Kidney capillary endothelial cell (primary cell): ENCODE measurements at regions not wholly inside any gene's neighbourhood (a gene's known extent, or its start where the extent isn't known, plus 50 kb on each side); places are given as distances from the start of the nearest gene placed in this dataset.
A peak's percentile ranks its signal among the peaks of the same experiment; 100 is the strongest.

Experiments used
- DNase-seq: peaks from one replicate; pipeline ENCODE4 v3.0.0-alpha.2; 2018; ENCODE audit warnings: low spot score

GRCh38 chr17:6212766-6213165 is 142.6 kb downstream of the WSCD1 start:
- DNase-seq = no peak

DNA sequence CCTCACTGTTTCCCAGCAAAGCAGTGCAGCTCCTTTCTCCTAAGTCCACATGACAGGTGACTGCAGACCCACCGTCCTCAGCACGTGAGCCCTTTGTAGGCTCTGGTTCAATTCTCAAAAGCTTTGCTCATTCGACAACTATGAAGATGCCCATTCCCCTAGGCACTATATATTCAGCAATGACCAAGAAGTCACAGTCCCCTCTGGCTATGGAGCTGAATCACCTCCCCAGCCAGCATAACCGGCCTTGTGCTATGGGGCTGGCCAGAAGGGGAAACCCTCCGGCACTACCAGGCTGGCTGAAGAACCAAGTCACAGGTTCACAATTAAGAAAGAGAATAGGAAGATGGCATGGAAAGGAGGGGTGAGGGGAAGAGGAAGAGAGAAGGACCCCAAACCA is 139.7 kb downstream of the WSCD1 start:
- DNase-seq = no peak

DNA sequence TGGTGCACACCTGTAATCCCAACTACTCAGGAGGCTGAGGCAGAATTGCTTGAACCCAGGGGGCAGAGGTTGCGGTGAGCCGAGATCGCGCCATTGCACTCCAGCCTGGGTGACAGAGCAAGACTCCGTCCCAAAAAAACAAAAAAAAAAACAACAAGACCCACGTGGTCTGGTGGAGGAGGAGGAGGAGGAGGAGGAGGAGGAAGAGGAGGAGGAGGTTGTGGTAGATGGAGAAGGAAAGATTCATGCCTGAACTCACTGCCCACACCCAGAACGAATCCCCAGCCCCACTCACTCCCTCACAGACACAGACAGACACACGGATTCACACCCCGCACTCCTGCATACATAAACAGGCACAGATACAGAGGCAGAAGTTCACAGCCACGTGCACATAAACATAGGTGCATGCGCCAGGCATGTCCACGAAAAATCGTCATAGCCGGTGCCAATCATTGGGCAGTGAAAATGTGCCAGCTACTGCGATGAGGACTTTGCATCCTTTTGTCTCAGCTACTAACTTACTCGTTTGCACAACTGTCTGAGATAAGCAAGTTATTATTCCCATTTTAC is 138.5 kb downstream of the WSCD1 start:
- no peak for DNase-seq

- no peak for DNase-seq
Observed at GRCh38 chr17:6205525-6205924, 135.3 kb downstream of the WSCD1 start.

DNA sequence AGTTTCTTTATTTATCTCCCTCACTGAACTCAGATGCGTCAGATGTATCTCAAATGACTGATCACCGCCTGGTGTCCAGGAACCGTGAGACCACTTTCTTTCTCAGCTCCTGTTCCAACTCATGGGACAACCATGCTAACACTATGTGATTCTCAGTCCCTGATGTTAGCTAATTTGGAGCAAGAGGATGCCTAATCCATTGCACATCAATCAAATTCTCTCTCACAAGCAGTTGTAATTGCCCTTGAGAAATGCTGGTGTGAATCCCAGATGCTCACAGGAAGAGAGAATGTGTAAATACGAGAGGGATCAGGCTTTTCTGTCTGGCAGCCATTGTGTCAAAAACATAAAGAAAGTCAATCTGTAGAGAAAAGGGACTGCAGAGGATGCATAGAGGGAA is 134.9 kb downstream of the WSCD1 start:
- DNase-seq = no peak

GRCh38 chr17:6204203-6204722 is 134.1 kb downstream of the WSCD1 start:
- DNase-seq = no peak

DNA sequence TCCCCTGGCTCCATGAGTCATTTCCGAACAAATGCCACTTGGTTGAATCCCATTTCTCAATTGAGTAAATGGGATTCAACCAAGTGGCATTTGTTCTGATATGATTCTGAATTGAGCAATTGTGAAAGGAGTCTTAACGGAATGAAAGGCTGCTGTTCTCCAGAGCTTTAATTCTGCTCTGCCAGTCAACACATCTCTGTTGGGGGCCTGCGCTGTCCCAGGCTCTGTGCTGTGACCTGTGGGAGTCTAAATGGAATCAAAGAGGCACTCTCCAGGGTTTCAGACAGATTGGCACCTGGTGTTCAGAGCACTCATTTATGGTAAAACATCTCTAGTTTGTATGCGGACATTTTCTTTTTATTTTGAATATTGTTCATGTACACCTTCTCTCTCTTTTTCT is 126.2 kb downstream of the WSCD1 start:
- no peak for DNase-seq

DNA sequence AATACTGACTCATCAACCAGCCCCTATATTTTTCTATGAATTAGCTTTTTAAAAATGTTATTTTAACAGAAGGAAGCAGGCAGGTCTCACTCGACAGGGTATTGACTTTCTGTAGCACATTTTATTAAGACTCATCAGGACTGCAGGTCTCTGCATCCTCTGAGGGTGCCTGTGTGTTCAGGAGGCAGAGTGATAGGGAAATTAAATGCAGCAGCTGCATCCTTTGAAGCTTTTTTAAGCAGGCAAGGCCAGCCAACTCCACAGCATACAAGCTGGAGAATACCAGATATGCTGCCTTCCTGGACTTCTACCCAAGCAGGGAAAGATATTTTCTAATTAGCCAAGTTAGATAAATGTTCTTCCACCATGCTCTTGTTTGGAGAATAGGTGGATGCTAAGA is 124.9 kb downstream of the WSCD1 start:
- DNase-seq = no peak

DNA sequence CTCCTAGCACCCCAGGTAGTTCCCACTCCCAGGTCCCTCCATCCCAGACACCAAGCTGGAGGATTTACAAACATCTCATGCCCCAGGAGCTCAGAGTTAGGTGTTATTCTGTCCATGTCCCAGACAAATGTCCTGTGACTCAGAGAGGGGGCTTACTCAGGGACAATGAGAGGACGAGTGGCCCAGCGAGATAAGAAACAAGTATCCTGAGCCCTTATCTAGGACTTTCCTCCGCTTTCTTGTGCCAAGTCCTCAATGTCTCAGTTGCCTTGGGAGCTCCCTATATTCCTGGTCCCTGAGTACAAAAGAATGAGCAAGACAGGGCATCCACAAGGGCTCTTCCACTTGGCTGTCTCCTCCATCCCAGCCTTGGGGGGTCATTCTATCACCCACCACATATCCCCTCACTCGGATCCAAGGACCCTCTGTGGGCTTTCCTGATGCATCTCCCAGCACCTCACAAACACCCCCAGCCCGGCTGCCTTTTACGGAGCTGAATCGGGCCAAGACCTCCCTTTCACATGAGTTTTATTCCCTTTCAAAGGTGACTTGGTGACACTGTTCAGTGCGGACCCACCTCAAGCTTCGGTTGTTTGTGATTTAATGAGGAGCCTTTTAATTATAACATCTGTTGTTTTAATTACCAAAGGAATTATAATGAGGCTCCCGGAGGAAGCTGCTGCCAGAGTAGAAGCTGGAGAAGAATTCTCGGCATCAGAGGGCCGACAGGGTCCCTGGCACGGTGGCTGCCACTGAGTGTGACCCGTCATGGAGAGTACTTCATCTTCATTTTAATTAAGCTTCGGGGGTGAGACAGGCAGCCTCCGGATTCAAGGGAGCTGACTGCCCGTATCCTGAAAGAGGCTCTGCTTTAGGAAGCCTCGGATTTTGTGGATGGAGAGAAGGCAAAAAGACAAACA is 121.5 kb downstream of the WSCD1 start:
- DNase-seq = peak; percentile 32

- DNase-seq = peak; percentile 25
Observed at GRCh38 chr17:6187836-6188235, 117.7 kb downstream of the WSCD1 start.

DNA sequence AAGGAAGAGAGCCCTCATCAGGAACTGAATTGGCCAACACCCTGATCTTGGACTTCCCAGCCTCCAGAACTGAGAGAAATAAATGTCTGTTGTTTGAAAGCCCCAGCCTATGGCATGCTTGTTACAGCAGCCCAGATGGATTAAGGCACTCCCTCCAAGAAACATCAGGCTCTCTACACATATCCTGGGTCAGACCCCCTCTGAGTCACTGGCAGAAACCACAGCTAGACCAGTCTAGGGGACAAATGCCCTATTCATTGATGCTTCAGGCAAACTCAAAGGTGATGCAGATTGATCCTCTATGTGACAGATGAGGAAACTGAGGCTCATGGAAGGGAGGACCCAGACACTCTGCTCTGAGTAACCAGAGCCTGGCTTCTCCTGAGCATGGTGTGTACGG is 116.8 kb downstream of the WSCD1 start:
- no peak for DNase-seq

- DNase-seq = no peak
Observed at GRCh38 chr17:6184508-6184907, 114.3 kb downstream of the WSCD1 start.

GRCh38 chr17:6179017-6179416 is 108.8 kb downstream of the WSCD1 start:
- DNase-seq = peak; percentile 82

DNA sequence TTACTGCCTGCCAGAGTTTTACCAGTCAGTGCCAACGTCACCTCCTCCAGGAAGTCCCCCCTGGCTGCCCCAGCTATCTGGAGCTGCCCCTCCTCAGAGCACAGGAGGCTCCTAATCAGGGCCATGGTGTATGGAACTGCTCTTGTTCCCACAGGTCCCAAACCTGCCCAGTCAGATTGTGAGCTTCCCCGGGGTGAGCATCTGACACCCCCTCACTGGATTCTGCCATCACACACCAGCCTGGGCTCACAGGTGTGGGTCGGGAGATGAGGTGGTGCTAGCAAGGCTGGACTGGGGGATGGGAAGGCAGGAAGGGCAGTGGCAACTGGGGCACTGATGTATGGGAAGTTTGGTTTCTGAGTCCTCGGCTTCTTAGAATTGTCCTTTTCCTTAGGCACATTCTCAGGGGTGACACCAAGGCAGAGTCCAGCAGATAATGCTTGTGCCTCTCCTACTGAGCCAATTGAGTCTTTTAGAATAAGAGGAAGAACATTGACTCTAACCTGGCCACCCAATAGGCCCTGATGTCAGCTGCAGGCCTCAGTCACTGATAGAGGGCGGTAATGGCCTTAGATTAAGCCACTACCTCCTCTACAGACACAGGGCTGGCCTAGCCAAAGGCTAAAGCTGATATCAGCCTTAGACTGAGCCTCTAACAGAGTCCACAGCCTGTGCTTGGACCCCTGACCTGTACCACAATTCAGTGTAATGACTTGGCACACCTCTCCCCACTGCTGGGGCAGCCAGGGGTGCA is 107.9 kb downstream of the WSCD1 start:
- DNase-seq = no peak
